IMR-90 (cell line): ENCODE measurements at regions not wholly inside any gene's neighbourhood (a gene's known extent, or its start where the extent isn't known, plus 50 kb on each side); places are given as distances from the start of the nearest gene placed in this dataset.

ENCODE experiments used
- FOS ChIP-seq: fragments of 150-350 bp; IDR thresholded peaks from 2 replicates; pipeline ENCODE4 v1.6.1; 2016; ENCODE audit warnings: low read depth, low read length
- TF ChIP-seq, protein P1 (sequence below): conservative IDR thresholded peaks from 2 replicates; pipeline ENCODE4 v1.5.1; 2012; ENCODE audit warnings: mild to moderate bottlenecking, low read depth, low read length, improper control_type of control experiment

DNA sequence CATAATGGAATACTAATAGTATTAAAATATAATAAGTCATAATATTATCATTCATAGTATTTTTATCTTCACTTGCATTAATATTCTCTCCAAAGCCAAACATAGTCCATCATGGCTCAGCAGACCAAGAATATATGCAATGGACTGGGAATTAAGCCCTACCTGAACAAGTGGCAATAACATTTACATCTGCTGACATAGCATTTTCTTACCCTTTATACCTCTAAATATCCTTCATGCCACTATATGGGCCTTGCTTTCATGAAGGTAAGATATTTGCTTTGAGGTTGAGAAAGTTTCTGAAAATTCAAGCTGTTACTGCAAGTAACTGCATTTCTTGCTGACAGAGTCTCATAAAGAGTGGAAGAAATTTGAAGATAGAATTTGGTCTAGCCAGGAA, 847.4 kb upstream of the GCFC2 start:
- TF ChIP-seq, protein P1, sequence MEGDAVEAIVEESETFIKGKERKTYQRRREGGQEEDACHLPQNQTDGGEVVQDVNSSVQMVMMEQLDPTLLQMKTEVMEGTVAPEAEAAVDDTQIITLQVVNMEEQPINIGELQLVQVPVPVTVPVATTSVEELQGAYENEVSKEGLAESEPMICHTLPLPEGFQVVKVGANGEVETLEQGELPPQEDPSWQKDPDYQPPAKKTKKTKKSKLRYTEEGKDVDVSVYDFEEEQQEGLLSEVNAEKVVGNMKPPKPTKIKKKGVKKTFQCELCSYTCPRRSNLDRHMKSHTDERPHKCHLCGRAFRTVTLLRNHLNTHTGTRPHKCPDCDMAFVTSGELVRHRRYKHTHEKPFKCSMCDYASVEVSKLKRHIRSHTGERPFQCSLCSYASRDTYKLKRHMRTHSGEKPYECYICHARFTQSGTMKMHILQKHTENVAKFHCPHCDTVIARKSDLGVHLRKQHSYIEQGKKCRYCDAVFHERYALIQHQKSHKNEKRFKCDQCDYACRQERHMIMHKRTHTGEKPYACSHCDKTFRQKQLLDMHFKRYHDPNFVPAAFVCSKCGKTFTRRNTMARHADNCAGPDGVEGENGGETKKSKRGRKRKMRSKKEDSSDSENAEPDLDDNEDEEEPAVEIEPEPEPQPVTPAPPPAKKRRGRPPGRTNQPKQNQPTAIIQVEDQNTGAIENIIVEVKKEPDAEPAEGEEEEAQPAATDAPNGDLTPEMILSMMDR, result no peak
- TF ChIP-seq FOS, result no peak
